ENCODE measurements at regions not wholly inside any gene's neighbourhood (a gene's known extent, or its start where the extent isn't known, plus 50 kb on each side); places are given as distances from the start of the nearest gene placed in this dataset.
A peak's percentile ranks its signal among the peaks of the same experiment; 100 is the strongest.

- DNase-seq (ENCODE audit: low spot score): no peak
These were observed 53.4 kb upstream of the PRKACB start for GRCh38 chr1:84090447-84091245.

DNA sequence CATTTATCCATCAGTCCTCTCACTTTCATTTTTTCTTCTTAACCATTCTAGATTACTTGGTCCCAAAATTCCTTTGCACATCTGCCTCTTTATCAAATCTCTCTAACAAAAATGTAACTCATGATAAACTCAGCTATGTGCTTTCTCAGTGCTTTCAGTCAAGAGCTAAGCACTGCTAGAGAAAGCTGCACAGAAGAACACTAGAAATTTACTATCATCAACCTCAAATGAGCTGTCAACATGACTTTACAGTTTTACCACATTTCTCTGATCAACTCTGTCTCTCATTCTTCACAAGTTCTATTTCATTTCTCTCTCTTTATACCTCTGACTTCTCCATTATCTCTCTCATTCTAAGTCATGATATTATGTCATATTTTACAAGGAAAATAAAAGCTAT lies 54.2 kb upstream of the PRKACB start:
- DNase-seq (ENCODE audit: low spot score): no peak

- DNase-seq (ENCODE audit: low spot score): no peak
These were observed 54.6 kb upstream of the PRKACB start for GRCh38 chr1:84089465-84089864.

DNA sequence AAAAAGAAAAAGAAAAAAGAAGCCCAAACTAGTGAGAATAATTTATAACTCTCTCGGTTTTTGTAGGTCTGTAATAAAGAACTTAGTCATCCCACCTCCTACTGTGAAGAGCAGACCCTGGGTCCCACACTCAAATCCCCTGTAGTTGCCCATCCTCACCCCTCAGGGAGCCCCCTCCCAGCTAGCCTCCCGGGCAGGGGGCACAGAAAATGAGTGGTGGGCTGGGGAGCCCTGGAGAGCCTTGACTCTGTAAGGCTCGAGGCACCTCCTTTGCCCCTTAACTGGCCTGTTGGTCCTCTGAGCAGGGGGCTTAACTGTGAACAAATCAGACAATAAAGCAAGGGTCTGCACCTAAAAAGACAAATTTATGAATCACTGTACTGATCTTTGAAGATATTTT lies 57.5 kb upstream of the PRKACB start:
- no peak for DNase-seq (ENCODE audit: low spot score)

DNA sequence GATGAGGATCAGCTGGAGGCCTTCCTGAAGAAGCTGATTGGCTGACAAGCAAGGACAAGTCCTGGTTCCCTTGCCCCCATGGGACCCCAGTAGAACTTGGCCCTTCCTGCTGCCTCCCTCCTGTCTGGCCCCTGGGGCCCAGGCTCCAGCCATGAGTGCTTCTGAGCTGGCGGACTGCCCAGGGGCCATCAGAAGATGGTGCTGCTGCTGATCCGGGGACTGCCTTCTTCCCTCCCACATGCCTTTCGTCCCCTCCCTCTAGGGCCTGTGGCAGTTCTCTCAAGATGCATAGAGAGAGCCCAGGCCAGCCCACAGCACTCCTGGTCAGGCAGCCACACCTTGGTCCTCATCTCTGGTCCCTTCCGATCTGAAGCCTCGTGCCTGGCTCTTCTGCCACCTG lies 57.9 kb upstream of the PRKACB start:
- DNase-seq (ENCODE audit: low spot score): no peak

DNA sequence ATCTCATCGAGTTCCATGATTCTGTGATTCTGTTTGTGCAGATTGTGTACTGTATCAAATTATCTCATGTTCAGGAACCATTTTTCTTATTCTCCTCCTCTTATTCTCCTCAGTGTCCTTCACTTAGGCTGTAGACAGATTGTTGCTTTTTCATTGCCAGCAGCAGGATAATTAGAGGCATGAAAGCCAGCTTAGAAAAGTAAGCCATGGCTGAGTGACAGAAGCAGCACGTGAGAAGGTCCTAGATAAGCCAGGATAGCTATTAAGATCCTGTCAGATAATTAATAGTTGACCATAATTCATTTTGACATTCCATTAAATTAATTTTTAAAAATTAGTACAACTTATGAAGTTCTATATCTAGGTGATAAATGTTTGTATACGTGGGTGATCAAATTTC lies 60.8 kb upstream of the PRKACB start:
- no peak for DNase-seq (ENCODE audit: low spot score)

GRCh38 chr1:84078842-84079202 lies 65.2 kb upstream of the PRKACB start:
- DNase-seq (ENCODE audit: low spot score): no peak

- peak; percentile 5 for DNase-seq (ENCODE audit: low spot score)
These were observed 65.8 kb upstream of the PRKACB start for GRCh38 chr1:84078108-84078841.

DNA sequence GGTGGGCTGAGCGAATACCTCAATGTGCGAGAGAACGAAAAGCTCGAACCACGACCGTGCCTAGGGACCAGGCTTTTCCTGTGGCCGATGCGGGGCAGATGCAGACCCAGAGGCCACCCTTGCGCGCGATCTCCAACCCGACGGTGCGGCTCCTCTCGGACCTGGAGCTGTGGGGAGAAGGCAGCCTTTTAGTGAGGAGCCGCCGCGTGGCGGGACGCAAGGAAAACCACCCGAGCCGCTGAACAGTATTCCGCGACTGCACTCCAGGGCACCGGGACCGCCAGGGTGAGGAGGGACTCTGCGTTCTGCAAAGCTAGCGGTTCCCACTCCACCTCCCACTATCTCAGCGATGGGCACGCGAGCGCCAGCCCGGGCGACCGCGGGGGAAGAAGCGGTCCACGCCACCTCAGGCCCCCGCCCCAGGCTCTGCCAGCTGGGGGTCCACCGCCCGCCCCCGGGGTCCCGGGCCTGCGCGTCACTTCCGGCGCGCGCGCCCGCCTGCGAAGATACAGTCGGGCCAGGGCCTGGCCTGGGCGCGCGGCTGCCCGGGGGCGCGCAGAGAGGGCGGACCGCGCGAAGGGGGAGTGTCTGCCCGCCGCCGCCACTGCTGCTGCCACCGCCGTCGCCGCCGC lies 66.5 kb upstream of the PRKACB start:
- peak; percentile 36 for DNase-seq (ENCODE audit: low spot score)

DNA sequence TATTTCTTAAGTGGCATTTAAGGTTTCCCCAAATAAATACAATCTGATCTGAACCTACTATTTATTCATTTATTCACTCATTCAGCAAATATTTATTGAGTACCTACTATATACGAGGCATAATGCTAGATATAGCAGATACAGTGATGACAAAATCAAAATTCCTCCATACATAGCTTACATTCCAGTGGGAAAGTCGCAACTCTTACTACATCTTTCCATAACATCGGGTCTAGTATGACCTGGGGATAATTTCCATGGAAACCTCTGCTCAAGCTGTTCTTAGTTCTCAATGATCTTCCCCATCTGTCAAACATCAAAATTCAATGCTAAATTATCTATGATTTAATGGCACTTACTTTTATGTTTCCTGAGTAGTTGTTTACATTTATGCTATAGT lies 70.8 kb upstream of the PRKACB start:
- DNase-seq (ENCODE audit: low spot score): no peak

- no peak for DNase-seq (ENCODE audit: low spot score)
These were observed 70.4 kb upstream of the TTLL7 start for GRCh38 chr1:84069236-84069845.

GRCh38 chr1:84062496-84062895 lies 63.6 kb upstream of the TTLL7 start:
- no peak for DNase-seq (ENCODE audit: low spot score)

- no peak for DNase-seq (ENCODE audit: low spot score)
These were observed 62.4 kb upstream of the TTLL7 start for GRCh38 chr1:84061336-84061735.

DNA sequence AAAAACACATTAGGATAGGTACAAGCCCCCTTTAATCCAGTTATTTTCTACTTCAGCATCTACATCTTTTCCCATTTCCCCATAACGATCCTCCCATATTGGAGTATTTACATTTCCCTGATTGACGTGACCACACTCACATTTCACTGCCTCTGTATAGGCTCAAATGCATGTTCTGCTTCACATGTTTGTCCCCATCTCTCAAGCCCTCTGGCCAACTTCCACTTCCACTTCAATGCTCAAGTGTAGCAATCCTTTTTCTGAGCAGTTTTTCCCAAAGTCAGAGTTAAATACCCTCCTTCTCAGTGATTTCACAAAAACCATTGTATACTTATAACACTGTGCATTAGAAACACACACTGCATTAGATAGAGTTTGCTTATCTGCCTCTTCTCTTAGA lies 61.8 kb upstream of the TTLL7 start:
- DNase-seq (ENCODE audit: low spot score): no peak

GRCh38 chr1:84048820-84049219 lies 49.9 kb upstream of the TTLL7 start:
- no peak for DNase-seq (ENCODE audit: low spot score)
